ENCODE measurements at regions not wholly inside any gene's neighbourhood (a gene's known extent, or its start where the extent isn't known, plus 50 kb on each side); places are given as distances from the start of the nearest gene placed in this dataset.

- no peaks in the 10 kb centered on the region for H3K9me3 ChIP-seq (ENCODE audit: control insufficient read depth in 2 of 3, insufficient read depth in 1 of 3, low read length in 3 of 3)
- intact Hi-C loops (cut with DNase I), result no loop called here
- no peaks in the 10 kb centered on the region for H3K27me3 ChIP-seq (ENCODE audit: control insufficient read depth, insufficient read depth, low read length)
- no peak overlapping the region for H3K27ac ChIP-seq (ENCODE audit: low read depth in 2 of 2, low read length in 2 of 2)
- no peak overlapping the region for H3K4me3 ChIP-seq (ENCODE audit: low read length in 3 of 3)
- H3K9ac ChIP-seq (ENCODE audit: low read length in 3 of 3), result no peak overlapping the region
- FAIRE-seq, result no peak
- no peak for DNase-seq
- H3K36me3 ChIP-seq (ENCODE audit: control insufficient read depth in 2 of 3, insufficient read depth in 3 of 3, low read length in 3 of 3), result no peaks in the 10 kb centered on the region
- peaks cover 0 to 2% (median 0%) of the 10 kb centered on the region in 3 donors for H3K4me1 ChIP-seq (ENCODE audit: control insufficient read depth in 2 of 3, insufficient read depth in 2 of 3, low read depth in 1 of 3, low read length in 3 of 3)
- TF ChIP-seq CTCF (IDR thresholded peaks at IDR 0.05; ENCODE audit: borderline replicate concordance, extremely low read depth, insufficient read depth), result no peak
These were observed 95.0 kb upstream of the TUT7 start for GRCh38 chr9:86449246-86449645.

DNA sequence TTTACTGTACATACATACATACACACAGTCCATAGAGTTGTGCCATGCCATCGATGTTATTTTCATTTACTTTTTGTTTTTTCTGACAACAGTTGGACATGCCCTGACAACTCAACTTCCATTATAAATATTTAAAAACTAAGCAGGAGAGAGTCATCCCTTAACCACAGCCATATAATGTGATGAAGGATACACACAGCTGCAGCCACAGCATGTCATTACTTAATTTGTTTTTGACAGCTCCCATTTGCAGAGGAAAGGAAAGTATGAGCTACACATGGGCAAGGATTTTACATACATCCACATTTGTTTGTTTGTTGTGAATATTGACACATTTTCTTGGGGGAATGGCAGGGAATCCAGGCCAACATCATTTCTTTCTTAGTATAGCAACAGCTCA is 91.5 kb upstream of the TUT7 start:
- Histone ChIP-seq H3K9ac (ENCODE audit: low read length in 3 of 3) (no peak overlapping the region), H3K36me3 (ENCODE audit: control insufficient read depth in 2 of 3, insufficient read depth in 3 of 3, low read length in 3 of 3) (no peaks in the 10 kb centered on the region), H3K9me3 (ENCODE audit: control insufficient read depth in 2 of 3, insufficient read depth in 1 of 3, low read length in 3 of 3) (no peaks in the 10 kb centered on the region), H3K27ac (ENCODE audit: low read depth in 2 of 2, low read length in 2 of 2) (no peak overlapping the region), H3K27me3 (ENCODE audit: control insufficient read depth, insufficient read depth, low read length) (no peaks in the 10 kb centered on the region), H3K4me3 (ENCODE audit: low read length in 3 of 3) (no peak overlapping the region), H3K4me1 (ENCODE audit: control insufficient read depth in 2 of 3, insufficient read depth in 2 of 3, low read depth in 1 of 3, low read length in 3 of 3) (no peaks in the 10 kb centered on the region)
- no peak for TF ChIP-seq CTCF (IDR thresholded peaks at IDR 0.05; ENCODE audit: borderline replicate concordance, extremely low read depth, insufficient read depth)
- intact Hi-C loops (cut with DNase I), result no loop called here
- DNase-seq, result no peak
- no peak for FAIRE-seq

DNA sequence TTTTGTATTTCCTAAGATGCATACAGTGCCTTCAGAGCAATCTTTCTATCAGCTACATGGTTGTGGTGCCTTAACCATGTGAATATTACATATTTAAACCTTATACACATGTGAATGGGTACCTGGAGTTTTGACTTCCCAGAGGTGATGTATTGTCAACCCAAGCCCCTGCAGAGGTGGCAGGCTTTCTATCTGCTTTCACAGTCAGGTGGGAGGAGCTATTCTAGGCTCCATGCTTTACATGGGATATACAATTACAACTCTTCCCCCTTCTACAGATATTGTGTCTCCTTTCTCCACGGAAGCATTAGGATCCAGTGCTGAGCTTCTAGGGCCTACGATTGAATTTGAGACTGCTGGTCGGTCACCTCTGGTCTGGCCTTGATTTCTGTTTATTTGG is 89.8 kb upstream of the TUT7 start:
- no peaks in the 10 kb centered on the region for H3K27me3 ChIP-seq (ENCODE audit: control insufficient read depth, insufficient read depth, low read length)
- H3K4me3 ChIP-seq (ENCODE audit: low read length in 3 of 3), result no peak overlapping the region
- H3K36me3 ChIP-seq (ENCODE audit: control insufficient read depth in 2 of 3, insufficient read depth in 3 of 3, low read length in 3 of 3), result no peaks in the 10 kb centered on the region
- H3K4me1 ChIP-seq (ENCODE audit: control insufficient read depth in 2 of 3, insufficient read depth in 2 of 3, low read depth in 1 of 3, low read length in 3 of 3), result no peaks in the 10 kb centered on the region
- no peak for TF ChIP-seq CTCF (IDR thresholded peaks at IDR 0.05; ENCODE audit: borderline replicate concordance, extremely low read depth, insufficient read depth)
- intact Hi-C loops (cut with DNase I), result no loop called here
- no peak overlapping the region for H3K27ac ChIP-seq (ENCODE audit: low read depth in 2 of 2, low read length in 2 of 2)
- H3K9ac ChIP-seq (ENCODE audit: low read length in 3 of 3), result no peak overlapping the region
- DNase-seq (no peak), FAIRE-seq (no peak)
- H3K9me3 ChIP-seq (ENCODE audit: control insufficient read depth in 2 of 3, insufficient read depth in 1 of 3, low read length in 3 of 3), result no peaks in the 10 kb centered on the region
